ENCODE measurements at regions not wholly inside any gene's neighbourhood (a gene's known extent, or its start where the extent isn't known, plus 50 kb on each side); places are given as distances from the start of the nearest gene placed in this dataset.

DNA sequence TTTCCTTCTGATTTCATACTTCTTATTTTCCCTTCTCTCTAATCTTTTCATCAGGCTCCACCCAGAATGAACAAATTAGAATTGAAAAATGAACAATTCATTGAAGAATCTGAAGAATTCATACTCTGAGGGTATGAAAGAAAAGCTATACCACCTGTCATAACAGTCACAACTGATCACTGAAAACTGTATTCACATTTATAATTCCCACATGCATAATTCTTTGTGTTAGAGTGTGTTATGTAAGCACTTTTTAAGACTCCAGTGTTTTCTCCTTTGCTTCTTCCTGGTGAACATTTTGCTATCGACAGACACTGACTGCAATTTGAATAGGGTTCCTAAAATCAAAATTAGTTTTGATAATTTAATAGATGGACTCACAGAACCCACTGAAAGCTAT is 271.2 kb downstream of the SLC16A7 start:
- no peak for TF ChIP-seq CTCF (IDR thresholded peaks at IDR 0.05)
- no peak for TF ChIP-seq ZFX (IDR thresholded peaks at IDR 0.05; ENCODE audit: borderline replicate concordance)

Data from 22Rv1 (cell line).